Fibroblast of upper back skin (primary cell): ENCODE measurements at regions not wholly inside any gene's neighbourhood (a gene's known extent, or its start where the extent isn't known, plus 50 kb on each side); places are given as distances from the start of the nearest gene placed in this dataset.

Experiments
- DNase-seq: peaks from one replicate; pipeline ENCODE4 v3.0.0-alpha.2; 2013

- DNase-seq, result no peak
These were observed 116.5 kb downstream of the SALL1 start for GRCh38 chr16:51034481-51035109.

- no peak for DNase-seq
These were observed 119.5 kb downstream of the SALL1 start for GRCh38 chr16:51031598-51031997.

GRCh38 chr16:51030516-51030915, 120.6 kb downstream of the SALL1 start:
- DNase-seq, result no peak

DNA sequence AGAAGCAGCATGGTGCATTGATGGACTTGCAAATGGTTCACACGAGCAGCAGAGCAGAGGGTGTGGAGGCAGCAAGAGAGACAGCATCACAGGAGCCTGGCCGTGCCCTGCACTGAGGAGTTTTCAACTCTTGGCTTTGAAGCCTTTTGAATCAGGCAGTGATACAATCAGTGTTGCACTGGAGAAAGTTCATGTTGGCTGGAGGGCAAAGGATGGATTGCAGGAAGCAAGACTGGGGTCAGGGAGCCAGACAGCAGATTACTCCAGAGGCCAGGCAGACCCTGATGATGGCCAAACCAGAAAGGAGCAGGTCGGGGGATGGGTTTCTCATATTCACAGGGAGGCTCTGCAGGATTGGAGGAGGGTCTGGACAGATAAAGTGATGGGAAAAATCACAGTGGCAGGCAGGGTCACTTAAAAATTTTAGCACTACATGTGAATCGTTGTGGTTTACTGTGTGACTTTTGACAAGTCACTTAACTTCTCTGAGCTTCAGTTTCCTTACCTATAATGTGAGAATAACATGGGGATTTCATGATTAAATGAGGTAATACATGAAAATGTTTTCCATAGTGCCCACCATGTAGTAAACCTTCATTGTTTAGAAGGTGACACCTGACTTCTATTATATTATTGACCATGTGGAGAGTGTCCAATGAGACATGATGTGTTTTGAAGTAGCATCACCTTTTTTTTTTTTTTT, 125.3 kb downstream of the SALL1 start:
- no peak for DNase-seq

DNA sequence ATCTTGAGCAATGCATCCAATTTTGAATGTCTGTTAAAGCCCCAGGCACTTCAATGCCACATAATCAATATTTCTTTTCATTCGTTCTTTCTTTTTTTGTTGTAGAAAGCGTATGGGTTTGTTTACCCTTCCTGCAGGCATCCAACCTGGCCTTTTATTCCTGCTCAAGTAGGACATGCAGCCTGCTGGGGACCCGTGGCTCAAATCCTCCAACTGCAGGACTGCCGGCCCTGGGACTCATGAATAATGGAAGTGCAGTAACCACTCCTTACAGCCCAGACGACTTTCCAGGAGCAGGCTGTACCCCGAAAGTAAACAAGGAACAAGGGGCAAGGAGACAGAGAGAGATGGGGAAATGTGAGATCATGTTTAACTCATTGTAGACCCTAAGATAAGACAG, 126.4 kb downstream of the SALL1 start:
- no peak for DNase-seq

DNA sequence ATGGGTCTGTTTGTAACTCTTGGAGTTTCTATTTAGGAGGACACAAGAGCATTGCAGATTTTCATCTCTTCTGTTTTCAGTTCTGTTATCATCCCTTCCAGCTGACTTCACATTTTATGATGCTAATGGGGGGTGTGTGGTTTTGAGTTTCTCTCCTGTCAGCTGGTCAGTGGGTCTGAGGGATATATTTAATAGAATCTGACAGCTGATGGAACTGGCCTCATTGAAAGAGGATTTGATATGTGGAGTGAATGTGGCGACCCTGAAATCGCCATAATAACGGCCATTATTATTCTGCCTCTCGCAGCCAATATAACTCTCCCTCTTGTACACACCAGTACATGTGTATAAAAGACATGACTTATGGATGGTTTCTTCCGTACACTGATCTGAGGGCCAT, 128.1 kb downstream of the SALL1 start:
- no peak for DNase-seq

- DNase-seq, result no peak
These were observed 131.5 kb downstream of the SALL1 start for GRCh38 chr16:51019617-51020016.

GRCh38 chr16:51017969-51018368, 133.1 kb downstream of the SALL1 start:
- DNase-seq, result no peak

DNA sequence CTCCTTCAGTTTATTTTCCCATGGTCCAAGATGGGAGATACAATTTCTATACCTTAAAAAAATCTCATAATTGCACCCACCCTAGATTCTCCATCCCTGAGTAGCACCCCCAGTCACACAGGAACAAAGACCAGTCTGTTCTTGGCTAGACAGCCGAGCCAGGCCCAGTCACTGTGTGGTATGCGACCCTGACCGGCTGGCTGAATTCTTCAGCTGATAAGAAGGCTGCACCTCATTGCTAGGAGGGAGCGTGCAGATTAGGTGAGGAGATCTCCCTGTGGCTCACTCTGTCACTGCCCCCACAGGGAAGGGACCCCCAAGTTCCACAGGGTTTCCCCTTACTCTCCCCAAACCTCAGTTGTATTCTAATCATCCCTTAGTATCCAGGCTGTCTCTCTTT, 138.7 kb downstream of the SALL1 start:
- no peak for DNase-seq

- DNase-seq, result no peak
These were observed 140.3 kb downstream of the SALL1 start for GRCh38 chr16:51010817-51011216.

DNA sequence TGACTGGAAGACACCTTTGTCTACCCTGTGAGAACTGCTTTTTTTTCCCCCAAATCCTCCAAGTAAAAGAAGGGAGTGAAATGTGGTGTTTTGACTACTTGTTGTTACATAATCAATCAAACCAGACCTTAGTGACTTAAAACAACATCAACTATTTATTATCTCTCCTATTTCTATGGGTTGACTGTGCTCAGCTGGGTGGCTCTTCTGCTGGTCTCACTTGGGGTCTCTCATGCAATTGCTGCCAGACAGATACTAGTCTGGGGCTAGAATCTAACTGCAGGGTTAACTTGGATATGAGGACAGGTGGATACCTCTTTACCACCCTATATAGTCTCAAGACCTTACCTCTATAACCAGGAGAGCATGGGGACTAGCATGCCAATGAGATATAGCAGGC, 141.3 kb downstream of the SALL1 start:
- DNase-seq, result no peak

DNA sequence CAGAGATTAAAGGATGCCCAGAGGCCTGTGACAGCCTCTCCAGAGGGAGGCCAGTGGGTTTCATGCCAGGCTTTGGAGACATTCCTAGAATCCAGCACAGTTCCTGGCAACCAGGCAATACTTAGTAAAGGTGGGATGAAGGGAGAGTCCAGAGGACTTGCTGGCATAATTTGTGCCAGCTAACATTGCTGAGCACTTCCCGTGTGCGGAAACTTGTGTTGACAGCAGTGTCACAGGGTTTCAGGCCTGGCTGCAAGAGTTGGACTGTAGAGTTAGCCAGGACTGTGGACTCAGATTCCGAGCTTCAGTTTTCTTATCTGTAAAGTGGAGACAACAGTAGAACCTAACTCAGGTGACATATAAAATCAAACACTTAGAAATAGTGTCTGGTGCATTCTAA, 141.7 kb downstream of the SALL1 start:
- no peak for DNase-seq

DNA sequence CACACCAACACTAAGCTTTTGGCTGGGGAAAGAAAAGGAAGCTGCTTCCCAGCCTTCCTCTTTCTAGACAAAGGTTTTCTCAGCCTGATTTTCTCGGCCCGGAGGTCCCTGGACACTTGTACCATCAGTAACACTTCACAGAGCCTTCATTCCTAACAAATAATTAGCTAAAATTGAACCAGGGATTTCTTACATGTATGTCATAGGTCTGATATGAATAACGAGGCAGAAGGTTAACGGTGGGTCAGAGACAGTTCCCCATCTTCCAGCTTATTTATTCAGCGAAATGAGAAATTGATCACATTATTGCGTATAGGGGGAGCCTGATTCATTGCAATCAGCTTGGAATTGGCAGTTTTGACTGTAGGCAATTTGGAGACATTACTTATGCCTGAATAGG, 142.5 kb downstream of the SALL1 start:
- DNase-seq, result no peak

- DNase-seq, result no peak
These were observed 143.0 kb downstream of the SALL1 start for GRCh38 chr16:51008037-51008436.

- DNase-seq, result no peak
These were observed 147.1 kb downstream of the SALL1 start for GRCh38 chr16:51003850-51004566.

DNA sequence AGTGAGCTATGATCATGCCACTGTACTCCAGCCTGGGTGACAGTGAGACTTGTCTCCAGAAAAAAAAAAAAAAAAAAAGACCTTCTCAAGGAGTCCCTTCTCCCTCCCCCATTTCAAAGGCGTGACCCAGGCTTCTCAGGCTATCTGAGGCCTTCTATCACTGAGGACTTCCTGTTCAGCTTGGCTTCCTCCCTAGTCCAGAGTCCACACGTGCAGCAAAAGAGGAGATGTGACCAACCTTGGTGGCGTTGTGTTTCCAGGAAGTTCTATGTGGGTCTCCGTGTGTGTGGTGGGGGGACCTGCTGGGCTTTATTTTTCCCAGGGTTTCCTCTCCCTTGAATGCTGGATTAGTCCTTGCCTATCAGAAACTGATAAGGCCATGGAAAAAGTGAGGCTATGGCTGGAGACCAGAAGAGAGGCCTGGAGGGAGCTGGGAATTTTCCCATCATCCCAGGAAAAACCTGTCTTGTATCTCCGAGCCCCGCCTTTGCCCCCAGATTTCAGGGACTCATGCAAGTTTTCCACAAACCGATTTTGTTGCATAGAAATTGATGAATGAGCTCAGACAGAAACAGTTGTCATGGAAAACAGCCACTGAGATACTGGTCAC, 148.1 kb downstream of the SALL1 start:
- DNase-seq, result no peak

GRCh38 chr16:50999181-50999580, 151.9 kb downstream of the SALL1 start:
- DNase-seq, result no peak

DNA sequence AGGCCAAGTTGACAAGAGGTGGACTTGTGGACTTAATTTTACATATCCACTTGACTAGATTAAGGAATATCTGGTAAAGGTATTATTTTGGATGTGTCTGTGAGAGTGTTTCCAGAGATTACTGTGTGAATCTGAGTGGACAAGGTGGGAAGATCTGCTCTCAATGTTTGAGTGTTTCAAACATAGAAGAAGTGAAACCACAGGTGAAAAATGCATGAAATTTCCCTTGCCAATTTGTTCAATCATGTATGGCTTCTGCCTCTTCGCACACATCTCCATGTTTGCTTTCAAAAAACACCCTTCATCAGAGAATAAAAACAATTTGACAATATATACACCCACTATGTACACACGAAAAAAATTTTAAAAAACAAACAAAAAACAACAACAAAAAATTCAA, 152.7 kb downstream of the SALL1 start:
- DNase-seq, result no peak

DNA sequence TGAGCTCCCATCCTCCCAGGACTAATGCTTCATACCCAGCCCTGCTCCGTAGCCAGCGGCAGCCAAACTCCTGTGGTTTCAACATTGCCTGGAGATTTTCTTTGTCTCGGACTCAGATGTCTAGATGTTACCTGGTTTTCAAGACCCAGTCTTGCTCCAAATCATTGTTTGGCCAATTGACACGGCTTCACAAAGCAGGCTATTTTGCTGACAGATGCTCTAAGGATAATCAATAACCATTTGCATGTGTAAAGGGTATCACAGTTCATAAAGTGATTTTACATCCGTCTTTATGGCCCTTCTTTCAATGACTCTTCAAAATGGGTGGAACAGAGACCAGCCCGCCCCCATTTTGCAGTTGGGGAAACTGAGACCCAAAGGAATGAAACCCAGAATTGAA, 153.4 kb downstream of the SALL1 start:
- DNase-seq, result no peak

- DNase-seq, result no peak
These were observed 154.3 kb downstream of the SALL1 start for GRCh38 chr16:50996830-50997186.

- no peak for DNase-seq
These were observed 154.8 kb downstream of the SALL1 start for GRCh38 chr16:50996166-50996829.

GRCh38 chr16:50994995-50995394, 156.1 kb downstream of the SALL1 start:
- no peak for DNase-seq

DNA sequence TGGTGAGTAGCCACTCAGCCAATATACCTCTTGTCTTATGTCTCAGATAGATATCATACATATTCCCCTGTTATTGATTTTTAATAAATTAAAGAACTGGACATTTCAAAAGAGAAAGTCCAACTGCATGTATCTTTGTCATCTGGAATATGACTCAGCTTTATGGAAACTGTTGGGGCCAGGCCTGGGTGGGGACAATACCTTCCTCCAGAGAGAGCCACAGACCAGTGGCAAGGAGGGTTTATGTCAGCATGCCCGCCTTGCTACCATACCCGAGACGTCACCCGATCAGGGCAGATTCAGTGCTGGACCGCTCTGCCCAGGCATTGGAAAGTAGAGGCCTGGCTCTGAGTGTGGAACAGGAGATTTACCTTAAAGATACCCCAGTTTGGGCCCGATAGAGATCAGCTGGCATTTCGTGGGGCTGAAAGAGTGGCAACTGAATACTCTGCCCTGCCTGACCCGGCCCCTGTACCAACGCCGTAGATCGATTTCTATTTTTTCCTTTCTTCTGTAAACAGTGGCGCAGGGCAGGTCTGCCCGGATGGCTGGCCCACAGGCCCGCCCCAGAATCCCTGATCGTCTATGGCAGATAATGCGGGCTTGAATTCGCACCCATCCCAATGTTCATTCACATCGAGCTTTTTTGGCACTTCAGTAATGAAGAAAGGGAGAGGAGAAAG, 158.6 kb downstream of the SALL1 start:
- no peak for DNase-seq
